ENCODE measurements at regions not wholly inside any gene's neighbourhood (a gene's known extent, or its start where the extent isn't known, plus 50 kb on each side); places are given as distances from the start of the nearest gene placed in this dataset.

DNA sequence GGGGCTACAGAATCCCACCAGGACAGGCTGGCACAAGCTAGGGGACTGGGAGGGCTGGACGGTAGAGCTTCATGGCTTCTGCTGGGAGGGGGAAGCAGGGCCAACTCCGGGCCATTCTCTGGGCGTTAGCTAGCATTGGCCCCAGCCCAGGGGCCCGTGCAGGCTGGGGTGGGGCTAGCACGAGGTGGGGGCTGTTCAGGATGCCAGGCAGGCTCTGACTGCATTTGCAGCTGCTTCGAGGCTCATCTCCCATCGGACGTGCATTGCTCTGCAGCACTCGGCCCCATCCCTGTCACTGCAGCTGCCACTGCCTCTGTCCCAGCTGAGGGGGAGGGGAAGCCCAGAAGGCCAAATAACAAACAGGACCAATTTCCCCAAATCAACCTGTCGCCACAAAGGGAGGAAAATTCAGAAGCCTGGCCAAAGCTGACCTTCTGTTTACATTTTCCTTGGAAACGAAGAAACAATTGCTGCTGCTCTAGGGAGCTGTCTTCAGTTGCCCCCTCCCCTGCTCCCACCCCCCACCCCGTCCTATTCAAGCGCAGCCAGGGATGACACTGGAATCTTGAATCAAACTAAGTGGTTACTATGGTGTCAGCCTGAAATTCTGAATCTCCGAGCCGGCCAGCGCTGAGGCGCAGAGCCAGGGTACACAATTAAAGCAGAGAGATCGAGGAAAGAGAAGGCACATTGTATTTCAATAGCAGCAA lies 138.8 kb upstream of the PRR20G start:
- TF ChIP-seq, protein P1, sequence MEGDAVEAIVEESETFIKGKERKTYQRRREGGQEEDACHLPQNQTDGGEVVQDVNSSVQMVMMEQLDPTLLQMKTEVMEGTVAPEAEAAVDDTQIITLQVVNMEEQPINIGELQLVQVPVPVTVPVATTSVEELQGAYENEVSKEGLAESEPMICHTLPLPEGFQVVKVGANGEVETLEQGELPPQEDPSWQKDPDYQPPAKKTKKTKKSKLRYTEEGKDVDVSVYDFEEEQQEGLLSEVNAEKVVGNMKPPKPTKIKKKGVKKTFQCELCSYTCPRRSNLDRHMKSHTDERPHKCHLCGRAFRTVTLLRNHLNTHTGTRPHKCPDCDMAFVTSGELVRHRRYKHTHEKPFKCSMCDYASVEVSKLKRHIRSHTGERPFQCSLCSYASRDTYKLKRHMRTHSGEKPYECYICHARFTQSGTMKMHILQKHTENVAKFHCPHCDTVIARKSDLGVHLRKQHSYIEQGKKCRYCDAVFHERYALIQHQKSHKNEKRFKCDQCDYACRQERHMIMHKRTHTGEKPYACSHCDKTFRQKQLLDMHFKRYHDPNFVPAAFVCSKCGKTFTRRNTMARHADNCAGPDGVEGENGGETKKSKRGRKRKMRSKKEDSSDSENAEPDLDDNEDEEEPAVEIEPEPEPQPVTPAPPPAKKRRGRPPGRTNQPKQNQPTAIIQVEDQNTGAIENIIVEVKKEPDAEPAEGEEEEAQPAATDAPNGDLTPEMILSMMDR (IDR thresholded peaks at IDR 0.05): no peak
- no peak for TF ChIP-seq POLR2A (IDR thresholded peaks at IDR 0.05)
